MM.1S (cell line): ENCODE measurements at regions not wholly inside any gene's neighbourhood (a gene's known extent, or its start where the extent isn't known, plus 50 kb on each side); places are given as distances from the start of the nearest gene placed in this dataset.

Source experiments
- EZH2phosphoT487 ChIP-seq: fragments of 300-600 bp; sonication (generic); IDR thresholded peaks from 2 replicates; pipeline ENCODE4 v1.6.1; 2018; ENCODE audit warnings: antibody characterized with exemption, low read length
- TF ChIP-seq, protein P1 (sequence below): fragments of 300-600 bp; sonication (generic); IDR thresholded peaks from 2 replicates; pipeline ENCODE4 v1.5.1; 2016; ENCODE audit warnings: antibody characterized with exemption, low read length, mixed read lengths

DNA sequence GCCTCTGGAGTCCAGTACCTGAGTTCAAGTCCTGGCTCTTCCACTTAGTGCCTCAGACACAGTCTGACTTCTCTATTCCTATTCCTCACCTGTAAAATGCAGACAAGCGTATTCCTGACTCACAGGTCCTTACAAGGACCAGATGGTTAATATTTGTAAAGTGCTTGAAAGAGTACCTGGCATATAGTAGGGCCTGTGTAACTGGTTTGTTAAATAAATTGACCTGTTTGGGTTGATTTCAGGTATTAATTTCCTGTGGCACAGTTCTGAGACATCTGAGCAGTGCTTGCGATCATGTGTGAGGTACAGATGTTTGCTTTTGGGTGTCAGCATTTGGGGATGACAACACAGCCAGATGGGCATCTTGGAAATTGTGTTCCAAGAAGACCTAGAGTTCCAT is 127.5 kb downstream of the APIP start:
- TF ChIP-seq, protein P1, sequence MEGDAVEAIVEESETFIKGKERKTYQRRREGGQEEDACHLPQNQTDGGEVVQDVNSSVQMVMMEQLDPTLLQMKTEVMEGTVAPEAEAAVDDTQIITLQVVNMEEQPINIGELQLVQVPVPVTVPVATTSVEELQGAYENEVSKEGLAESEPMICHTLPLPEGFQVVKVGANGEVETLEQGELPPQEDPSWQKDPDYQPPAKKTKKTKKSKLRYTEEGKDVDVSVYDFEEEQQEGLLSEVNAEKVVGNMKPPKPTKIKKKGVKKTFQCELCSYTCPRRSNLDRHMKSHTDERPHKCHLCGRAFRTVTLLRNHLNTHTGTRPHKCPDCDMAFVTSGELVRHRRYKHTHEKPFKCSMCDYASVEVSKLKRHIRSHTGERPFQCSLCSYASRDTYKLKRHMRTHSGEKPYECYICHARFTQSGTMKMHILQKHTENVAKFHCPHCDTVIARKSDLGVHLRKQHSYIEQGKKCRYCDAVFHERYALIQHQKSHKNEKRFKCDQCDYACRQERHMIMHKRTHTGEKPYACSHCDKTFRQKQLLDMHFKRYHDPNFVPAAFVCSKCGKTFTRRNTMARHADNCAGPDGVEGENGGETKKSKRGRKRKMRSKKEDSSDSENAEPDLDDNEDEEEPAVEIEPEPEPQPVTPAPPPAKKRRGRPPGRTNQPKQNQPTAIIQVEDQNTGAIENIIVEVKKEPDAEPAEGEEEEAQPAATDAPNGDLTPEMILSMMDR: no peak
- no peak for TF ChIP-seq EZH2phosphoT487
